GM19468 (cell line): ENCODE measurements at regions not wholly inside any gene's neighbourhood (a gene's known extent, or its start where the extent isn't known, plus 50 kb on each side); places are given as distances from the start of the nearest gene placed in this dataset.

Experiments
- ATAC-seq: cut with Tn5 transposase; IDR thresholded peaks from one replicate; pipeline ENCODE4 v1.9.1; 2021; ENCODE audit warnings: mild to moderate bottlenecking, moderate library complexity, moderate number of reproducible peaks; ENCODE audit not compliant: unreplicated experiment; ENCODE audit errors: extremely low read depth

DNA sequence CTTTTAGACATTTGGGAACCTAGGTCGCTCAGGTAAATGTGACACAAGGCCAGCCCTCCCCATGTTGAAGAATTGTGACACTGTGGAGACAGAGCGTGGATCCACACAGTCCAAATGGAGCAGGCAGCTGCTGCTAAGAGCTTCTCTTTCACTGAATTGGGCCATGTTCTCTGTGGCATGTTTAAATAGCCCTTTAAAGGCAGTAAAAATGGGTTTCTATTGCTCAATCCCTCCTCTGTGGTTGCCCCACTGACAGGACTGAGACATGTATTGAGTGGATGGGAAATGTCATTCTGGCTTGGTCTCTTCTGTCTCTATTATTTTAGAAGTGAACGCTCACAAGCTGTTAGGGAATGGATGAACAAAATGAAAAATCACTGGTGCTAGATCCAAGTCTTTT, 84.0 kb upstream of the PRICKLE1 start:
- no peak for ATAC-seq

DNA sequence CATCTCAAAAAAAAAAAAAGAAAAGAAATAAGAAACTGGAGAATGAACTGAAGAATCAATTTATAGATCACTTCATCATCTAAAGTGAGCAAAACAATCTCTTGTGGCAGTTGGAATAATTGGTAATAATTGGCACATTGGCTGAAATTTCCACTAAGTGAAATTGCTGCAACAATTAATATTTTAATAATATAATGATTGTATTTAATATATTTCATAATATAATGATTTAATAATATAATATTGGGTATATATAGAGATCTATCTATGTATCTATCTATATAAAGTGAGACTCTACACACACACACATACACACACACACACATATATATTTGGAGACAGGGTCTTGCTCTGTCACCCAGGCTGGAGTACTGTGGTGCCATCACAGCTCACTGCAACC, 81.2 kb upstream of the PRICKLE1 start:
- ATAC-seq: no peak

DNA sequence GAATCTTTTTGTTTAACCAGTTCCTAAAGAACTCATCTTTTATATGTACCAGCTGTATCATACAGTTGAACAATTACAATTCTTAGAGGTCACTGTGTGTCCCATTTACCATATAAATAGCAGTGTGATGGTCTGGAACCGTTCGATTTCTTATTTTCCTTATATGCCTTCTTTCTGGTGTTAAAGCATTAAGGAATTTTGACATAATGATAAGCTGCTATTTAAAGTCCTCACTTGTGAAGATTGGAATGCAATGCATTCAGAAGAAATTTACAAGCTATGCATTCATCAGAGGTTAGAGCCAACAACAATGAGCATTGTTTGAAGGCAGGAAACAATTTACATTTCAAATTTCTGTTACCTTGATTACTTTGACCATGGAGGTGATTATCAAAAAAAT, 80.0 kb upstream of the PRICKLE1 start:
- no peak for ATAC-seq

DNA sequence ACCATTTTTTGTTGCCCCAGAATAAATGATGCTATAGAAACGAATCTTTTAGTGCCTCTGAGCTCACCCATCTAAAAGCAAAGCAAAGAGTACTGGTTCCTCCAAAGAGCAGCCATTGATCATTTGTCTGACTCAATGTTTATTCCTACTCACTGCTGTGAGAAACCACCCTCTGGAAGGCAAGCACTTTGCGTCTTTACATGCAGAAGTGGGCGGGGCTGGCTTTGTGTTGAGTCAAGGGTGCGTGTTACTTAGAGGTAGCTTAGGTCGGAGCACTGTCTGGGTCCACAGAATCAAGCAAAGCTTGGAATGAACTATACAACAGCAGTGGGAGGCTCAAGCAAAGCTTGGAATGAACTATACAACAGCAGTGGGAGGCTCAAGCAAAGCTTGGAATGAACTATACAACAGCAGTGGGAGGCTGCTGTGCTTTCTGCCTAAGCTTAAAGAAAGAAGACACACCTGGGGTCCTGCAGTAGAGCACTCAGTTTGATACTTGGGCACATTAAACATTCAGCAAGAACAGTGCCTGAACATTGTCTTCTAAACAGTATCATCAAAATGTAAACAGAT, 77.2 kb upstream of the PRICKLE1 start:
- ATAC-seq: no peak

DNA sequence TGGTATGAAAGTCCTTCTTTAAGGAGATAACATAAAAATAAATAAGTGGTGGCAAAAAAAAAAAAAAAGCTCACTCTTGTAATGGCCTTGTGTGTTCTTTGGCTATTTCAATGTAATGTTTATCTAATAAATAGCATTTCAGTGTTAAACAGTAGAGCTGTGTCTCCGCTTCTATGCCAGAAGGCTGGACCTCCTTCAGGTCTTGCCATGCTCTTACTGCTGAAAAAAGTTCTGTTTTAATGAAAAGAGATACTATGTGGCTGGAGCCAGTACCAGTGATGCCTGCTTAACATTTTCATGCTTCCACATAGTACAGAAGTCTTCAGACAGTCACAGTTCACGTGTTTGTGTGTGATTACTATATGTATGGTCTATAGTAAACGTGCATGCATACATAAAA, 74.1 kb upstream of the PRICKLE1 start:
- ATAC-seq: no peak

DNA sequence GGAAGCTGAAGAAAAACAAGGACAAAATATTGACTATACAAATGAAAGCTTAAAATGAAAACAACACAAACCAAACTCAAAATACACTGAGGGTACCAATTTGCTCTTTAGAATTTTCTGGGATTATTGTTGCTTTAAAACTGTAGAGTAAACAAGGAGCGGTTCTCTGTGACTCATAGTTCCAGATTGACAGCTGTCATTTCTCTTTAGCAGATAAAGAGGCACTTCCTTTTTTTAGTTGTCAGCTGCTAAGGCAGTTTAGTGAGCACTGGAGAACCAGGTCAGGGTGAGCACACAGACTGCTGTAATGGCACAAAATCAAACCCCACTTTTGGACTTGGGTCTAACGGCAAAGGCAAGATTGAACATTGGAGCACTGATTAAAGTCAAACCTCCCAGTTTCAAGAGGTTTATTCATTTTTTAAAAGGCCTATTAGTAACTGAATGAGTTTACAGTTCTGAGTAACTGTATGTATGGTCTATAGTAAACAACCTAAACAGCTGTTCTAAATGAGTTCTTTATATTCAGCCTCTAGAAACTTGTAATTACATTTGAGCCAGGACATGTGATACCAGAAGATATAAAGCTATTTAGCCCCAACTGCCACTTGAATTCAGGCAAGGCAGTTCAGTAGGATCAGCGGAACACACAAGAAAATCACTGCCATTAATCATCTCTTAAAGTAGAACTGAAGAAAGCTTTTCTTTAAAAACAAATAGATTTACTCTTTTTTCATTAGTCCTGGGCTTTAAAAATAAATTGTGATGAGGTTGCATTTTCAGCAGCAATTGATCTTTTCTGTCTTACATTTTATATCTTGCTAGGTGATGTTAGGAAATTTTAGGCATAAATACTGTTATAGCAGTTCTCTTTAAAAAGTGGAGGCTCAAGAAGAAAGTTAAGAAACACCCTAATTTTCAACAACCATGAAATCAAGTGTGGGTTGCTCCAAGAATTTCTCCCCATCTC, 71.7 kb upstream of the PRICKLE1 start:
- ATAC-seq: no peak

DNA sequence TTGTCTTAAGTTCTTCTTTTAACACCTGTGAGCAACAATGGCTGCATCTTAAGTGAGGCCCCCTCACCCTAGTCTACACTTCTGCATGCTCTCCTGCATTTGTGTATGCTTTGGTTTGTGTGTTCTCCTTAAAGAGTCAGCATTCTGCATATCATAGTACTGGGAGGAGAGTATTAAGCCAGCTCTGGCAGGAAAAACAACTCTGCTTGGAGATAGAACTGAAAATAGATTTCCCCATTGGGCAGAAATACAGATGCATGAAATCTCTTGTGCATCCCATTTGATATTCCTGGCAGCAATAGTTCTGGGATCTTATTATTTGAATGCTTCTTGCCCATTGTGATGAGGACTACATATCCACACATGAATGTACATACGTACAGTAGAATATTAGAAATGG, 70.6 kb upstream of the PRICKLE1 start:
- ATAC-seq: no peak

DNA sequence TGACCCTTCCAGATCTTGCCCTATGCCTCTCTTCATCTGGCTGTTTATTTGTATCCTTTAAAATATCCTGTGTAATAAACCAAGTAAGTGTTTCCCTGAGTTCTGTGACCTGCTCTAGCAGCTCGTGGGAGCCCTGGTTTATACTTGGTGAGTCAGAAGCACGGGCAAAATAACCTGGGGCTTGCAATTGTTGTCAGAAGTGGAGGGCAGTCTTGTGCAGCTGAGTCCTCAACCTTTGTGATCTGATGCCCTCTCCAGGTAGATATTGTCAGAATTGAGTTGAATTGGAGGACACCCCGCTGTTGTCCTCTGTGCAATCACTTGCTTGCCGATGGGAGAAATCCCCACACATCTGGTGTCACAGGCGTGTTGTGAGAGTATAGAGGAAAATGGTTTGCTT, 62.5 kb upstream of the PRICKLE1 start:
- ATAC-seq: no peak

DNA sequence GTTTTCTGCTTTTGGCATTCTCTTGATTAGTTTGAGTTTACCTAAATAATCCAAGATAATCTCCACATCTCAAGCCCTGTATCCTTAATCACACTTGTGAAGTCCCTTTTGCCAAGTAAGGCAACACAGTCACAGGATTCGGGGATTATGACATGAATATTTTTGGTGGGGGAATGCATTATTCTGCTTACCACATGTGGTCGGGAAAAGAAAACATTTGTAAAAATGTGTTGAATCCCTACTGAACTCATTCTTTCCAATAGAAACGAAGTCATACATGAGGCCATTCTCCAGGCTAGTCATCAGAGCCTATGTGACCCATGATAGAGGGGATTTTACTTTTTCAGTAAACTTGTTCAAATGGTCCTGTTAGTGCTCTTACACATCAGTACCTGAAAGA, 58.5 kb upstream of the PRICKLE1 start:
- ATAC-seq: no peak

DNA sequence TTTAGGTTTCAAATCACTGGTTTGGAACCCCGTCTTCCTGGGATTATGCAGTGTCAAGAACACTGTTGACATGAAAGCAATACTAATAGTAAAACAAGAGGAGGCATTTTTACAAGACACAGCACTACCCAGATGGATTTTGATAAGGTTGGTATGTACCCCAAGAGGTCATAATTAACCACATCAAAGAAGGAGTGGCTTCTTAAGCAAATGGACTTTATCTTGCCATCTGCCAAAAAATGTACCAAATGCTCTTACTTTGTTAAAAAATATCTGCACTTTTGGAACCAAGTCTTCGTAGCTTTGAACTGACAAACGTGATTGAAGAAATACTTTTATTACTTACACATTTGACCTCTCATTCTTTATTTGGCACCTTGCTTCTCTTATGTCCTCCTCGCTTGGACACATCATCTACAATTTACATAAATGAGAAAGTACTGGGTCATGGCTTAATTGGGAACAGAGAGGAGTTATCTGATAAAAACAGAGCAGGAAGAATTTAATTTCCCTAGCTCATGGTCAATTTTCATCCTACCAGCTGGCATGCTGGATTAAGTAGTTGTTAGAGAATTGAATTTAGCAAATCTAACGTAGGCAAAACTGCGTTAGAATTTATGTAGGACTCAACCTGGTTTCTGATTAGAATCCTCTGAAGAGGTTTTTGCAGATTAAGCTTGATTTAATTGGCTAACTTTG, 54.5 kb upstream of the PRICKLE1 start:
- no peak for ATAC-seq

DNA sequence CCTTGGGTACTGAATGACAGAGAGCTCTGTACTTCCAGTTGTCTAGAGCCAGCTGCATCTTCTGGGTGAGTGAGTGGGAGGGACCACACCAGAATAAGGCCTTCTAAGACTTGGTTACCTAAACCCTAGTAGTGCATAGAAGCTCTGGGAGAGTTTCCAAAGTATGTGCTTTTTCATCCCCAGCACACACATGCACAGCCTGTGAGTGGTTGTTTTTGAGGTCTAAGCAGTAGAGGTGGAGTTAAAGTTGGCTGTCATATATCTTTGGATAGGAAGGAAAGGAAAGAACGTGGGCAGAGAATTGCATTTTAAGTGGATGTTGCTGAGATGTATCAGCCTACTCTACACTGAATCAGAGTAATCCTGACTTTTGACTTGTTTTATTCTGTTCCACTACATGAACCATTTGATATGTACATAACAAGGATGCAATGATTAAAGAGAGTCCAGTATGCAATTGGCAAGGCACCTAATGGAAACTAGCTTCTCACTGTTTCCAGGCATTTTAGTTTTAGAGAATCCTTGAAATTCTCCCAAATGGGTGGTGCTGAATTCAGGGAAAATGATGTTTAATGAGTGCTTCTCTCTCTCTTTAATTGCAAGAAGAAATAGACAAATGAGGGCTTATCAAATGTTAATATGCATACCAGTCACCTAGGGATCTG, 51.8 kb upstream of the PRICKLE1 start:
- no peak for ATAC-seq

DNA sequence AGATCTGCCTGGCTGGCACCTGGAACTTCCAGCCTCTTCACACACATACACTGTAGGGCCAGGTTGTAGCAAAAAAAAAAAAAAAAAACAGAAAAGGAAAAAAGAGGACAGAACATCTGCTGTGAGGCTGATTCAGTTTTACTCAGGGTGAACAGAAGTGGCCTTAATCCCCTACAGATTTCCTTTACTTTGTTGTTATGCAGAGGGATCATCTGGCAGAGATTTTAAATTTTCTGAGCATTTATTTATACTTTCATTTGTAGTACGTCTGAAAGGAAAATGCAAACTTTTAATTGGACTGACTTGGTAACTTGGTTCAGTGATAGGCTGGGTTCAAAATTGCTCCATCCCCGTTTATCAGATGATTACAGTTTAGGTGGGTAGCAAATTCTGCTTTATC, 50.8 kb upstream of the PRICKLE1 start:
- ATAC-seq: no peak

DNA sequence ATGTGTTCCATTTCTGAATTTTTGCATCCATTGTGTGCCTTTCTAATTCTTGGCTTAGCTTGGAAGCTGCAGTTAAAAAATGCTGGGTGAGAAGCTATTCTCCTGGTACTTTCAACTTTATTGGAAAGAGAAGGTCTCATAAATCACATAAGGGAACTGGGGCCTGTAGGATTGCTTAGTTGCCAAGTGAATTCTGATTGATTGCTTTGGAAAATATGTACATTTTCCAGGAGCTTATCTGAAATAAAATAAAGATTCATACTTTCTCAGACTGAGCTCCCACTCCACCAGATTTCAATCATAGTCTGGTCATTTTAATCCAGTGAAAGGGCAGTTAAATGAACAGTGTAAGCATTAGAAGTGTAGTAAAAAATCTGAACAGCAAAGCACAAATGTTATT, 50.0 kb upstream of the PRICKLE1 start:
- ATAC-seq: no peak
